Small intestine (tissue), 7 donors: ENCODE measurements at regions not wholly inside any gene's neighbourhood (a gene's known extent, or its start where the extent isn't known, plus 50 kb on each side); places are given as distances from the start of the nearest gene placed in this dataset.

ENCODE experiments used
- DNase-seq, 2 donors: peaks; one replicate each; pipeline versions ENCODE4 v3.0.0 to v3.0.0-alpha.2; 2013
- FAIRE-seq: peaks from 2 replicates; lab custom pipeline; 2012; peaks lifted over from hg19 to GRCh38; lab: Jason Lieb, UNC
- H3K27ac ChIP-seq, 3 donors: one replicate each; pipeline ENCODE4 v1.5.1; 2013; ENCODE audit warnings: low read length in 2 of 3, mild to moderate bottlenecking in 2 of 3, control low read depth in 1 of 3, inconsistent platforms in 1 of 3, low read depth in 1 of 3, moderate library complexity in 1 of 3
- H3K27me3 ChIP-seq, 3 donors: one replicate each; pipeline ENCODE4 v1.6.1; 2013; ENCODE audit warnings: low read length in 3 of 3, inconsistent platforms in 1 of 3; ENCODE audit not compliant: control insufficient read depth in 3 of 3, insufficient read depth in 3 of 3
- H3K36me3 ChIP-seq, 3 donors: one replicate each; pipeline ENCODE4 v1.6.1; 2013; ENCODE audit warnings: low read length in 3 of 3, inconsistent platforms in 1 of 3, low read depth in 1 of 3, mild to moderate bottlenecking in 1 of 3, moderate library complexity in 1 of 3; ENCODE audit not compliant: control insufficient read depth in 3 of 3, insufficient read depth in 2 of 3
- H3K4me1 ChIP-seq, 3 donors: one replicate each; pipeline ENCODE4 v1.6.1; 2013; ENCODE audit warnings: low read length in 2 of 3, inconsistent platforms in 1 of 3, low read depth in 1 of 3, mild to moderate bottlenecking in 1 of 3, moderate library complexity in 1 of 3; ENCODE audit not compliant: control insufficient read depth in 3 of 3, insufficient read depth in 2 of 3
- H3K4me3 ChIP-seq, 3 donors: one replicate each; pipeline ENCODE4 v1.5.1; 2013; ENCODE audit warnings: low read length in 3 of 3, control low read depth in 1 of 3, inconsistent platforms in 1 of 3, low read depth in 1 of 3, mild to moderate bottlenecking in 1 of 3, moderate library complexity in 1 of 3
- H3K9me3 ChIP-seq, 2 donors: one replicate each; pipeline ENCODE4 v1.6.1; 2013; ENCODE audit warnings: low read depth in 1 of 2, low read length in 1 of 2; ENCODE audit not compliant: control insufficient read depth in 2 of 2, insufficient read depth in 1 of 2
- WGBS, 3 donors: extraction: QIAGEN DNeasy Blood & Tissue Kit; methylation state at CpG; one replicate each; pipeline ENCODE4 v1.1.7; 2013; 5-methylcytosine and 5-hydroxymethylcytosine counted together
- donor health status: healthy with polysubstance abuse.
- donor health status: control.
- donor health status: control.
- donor health status: Bipolar disorder and iron deficiency.
- donor health status: healthy.

DNA sequence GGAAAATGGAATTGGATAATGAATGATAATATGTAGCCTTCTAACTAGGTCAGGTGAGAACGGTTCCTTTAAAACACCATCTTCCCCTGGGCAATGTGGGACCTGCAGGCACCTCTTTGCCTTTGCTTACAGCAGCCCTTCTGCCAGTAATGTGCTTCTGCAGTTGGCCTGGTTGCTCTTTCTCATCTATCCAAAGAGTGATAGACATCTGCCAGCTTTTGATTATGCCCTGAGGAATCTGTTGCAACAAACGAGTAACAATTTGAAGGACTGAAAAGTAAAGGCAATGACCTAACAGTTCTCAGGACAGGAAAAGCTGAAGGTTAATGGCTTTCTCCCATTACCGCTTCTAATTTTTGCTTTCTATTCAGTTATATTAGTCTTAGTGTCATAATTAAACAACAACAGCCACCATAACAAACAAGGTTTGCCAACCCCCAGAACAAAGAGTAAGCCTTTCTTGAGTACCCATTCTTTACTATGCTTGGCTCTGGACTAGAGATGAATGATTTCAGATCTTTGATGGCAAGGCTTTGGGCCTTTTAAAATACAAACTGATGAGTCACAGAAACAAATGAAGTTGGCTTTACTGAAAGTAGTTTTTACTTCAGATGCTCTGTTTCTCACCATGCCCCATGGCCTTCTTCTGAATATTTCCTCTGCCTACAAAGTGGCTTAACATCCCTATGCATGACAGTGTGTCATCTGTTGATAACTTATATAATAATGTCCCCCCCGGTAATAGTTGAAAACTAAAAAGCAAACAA, 76.1 kb upstream of the KRR1 start:
- H3K4me1 ChIP-seq = peaks cover 0 to 4% (median 0%) of the 10 kb centered on the region in 3 donors
- 80 to 93% (median 85%) methylated on average over 4 of the region's 4 CpGs for WGBS, 3 donors
- H3K4me3 ChIP-seq = no peak overlapping the region
- no peaks in the 10 kb centered on the region for H3K9me3 ChIP-seq
- DNase-seq = no peak
- FAIRE-seq = no peak
- no peak overlapping the region for H3K27ac ChIP-seq
- H3K36me3 ChIP-seq = no peaks in the 10 kb centered on the region
- no peaks in the 10 kb centered on the region for H3K27me3 ChIP-seq

DNA sequence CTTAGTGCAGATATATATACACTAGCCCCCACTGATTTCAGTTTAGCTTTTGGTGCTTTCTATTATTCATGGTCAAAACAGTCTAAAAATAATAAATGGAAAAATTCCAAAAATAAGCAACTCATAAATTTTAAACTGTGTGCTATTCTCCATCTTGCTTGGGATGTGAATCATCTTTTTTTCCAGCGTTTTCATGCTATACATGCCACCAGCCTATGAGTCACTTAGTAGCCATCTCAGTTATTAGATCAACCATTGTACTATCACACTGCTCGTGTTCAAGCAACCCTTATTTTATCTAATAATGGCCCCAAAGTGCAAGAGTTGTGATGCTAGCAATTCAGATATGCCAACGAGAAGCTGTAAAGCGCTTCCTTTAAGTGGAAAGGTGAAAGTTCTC, 73.9 kb upstream of the KRR1 start:
- DNase-seq (peak in 1 of 2 donors; percentile 50), FAIRE-seq (no peak)
- Histone ChIP-seq H3K9me3 (no peaks in the 10 kb centered on the region), H3K27ac (no peak overlapping the region), H3K4me1 (peaks cover 0 to 4% (median 0%) of the 10 kb centered on the region in 3 donors), H3K4me3 (no peak overlapping the region), H3K36me3 (no peaks in the 10 kb centered on the region), H3K27me3 (no peaks in the 10 kb centered on the region)
- WGBS, 3 donors = 33 to 63% (median 53%) methylated on average over 4 of the region's 4 CpGs

DNA sequence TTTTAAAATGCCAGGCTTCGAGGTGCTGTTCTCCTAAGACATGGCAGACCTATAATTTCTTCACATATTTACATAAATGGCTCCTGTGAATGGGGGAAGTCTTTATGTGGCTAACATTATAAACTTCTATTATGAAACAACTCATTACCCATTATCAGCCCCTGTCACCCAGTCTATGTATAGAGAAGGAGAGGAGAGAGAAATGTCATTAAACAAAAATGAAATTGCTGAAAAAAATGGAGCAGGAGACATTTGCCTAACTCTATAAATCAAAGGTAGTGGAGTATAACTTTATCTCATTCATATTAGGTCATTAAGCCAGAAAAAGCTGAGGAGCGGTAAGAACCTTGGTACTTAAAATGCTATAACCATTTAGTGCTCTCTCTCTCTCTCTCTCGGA, 71.9 kb upstream of the KRR1 start:
- H3K9me3 ChIP-seq = no peaks in the 10 kb centered on the region
- FAIRE-seq (no peak), DNase-seq (no peak)
- H3K36me3 ChIP-seq = no peaks in the 10 kb centered on the region
- WGBS, 3 donors = 50 to 73% (median 68%) methylated on average over 3 of the region's 3 CpGs
- no peak overlapping the region for H3K27ac ChIP-seq
- no peak overlapping the region for H3K4me3 ChIP-seq
- peaks cover 0 to 4% (median 0%) of the 10 kb centered on the region in 3 donors for H3K4me1 ChIP-seq
- no peaks in the 10 kb centered on the region for H3K27me3 ChIP-seq

DNA sequence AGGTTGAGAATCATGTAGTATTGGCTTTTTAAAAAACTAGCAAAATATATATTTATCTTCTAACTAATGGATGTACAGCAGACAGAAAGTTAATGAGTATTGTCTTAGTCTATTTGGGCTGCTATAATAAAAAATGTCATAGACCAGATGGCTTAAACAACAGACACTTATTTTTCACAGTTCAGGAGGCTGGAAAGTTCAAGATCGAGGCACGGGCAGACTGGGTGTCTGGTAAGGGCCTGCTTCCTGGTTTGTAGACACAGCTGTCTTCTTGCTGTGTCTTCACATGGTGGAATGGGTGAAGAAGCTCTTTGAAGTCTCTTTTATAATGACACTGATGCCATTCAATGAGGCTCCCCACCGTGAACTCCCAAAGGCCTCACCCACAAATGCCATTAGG, 70.1 kb upstream of the KRR1 start:
- no peaks in the 10 kb centered on the region for H3K9me3 ChIP-seq
- 83 to 91% (median 87%) methylated on average over 3 of the region's 3 CpGs for WGBS, 3 donors
- H3K27ac ChIP-seq = no peak overlapping the region
- FAIRE-seq (no peak), DNase-seq (no peak)
- no peaks in the 10 kb centered on the region for H3K36me3 ChIP-seq
- no peaks in the 10 kb centered on the region for H3K27me3 ChIP-seq
- no peak overlapping the region for H3K4me3 ChIP-seq
- peaks cover 0 to 4% (median 0%) of the 10 kb centered on the region in 3 donors for H3K4me1 ChIP-seq

DNA sequence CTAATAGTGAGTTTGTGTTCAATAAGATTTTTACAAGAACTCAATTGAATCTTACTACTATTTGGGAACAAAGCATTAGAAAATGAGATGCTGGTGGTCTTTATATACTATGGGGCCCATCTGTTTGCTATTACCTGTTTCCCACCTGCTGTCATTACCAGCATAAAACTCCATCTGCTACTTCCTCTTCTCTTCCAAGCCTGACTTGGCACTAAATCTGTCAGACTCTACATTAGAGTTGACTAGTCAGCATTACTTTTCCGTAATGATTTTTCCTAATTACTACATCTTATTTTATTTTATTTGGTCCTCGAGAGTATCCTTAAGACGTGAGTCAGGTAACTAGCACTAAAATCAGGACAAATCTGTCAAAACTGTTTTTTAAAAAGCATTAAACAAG, 68.1 kb upstream of the KRR1 start:
- H3K27ac ChIP-seq = no peak overlapping the region
- no peak for DNase-seq
- H3K9me3 ChIP-seq = no peaks in the 10 kb centered on the region
- H3K27me3 ChIP-seq = no peaks in the 10 kb centered on the region
- no peak for FAIRE-seq
- no peaks in the 10 kb centered on the region for H3K4me1 ChIP-seq
- H3K4me3 ChIP-seq = no peak overlapping the region
- WGBS, 3 donors = 81 to 90% (median 82%) methylated on average over 3 of the region's 3 CpGs
- no peaks in the 10 kb centered on the region for H3K36me3 ChIP-seq

DNA sequence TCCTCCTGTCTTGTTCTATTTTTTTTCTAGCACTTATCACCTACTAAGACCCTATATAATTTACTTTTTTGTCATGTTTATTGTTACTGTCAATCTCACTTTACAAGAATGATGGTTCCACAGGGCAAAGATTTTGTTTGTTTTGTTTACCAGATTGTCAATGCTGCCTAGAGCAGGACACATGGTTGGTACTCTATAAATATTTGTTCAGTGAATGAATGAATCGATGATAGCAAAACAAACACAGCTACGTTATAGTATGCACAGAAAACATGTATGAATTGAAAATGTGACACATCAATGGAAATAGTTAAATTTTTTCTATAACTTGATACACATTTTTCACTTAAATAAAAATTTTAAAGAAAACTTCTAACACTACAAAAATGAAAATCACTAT, 67.1 kb upstream of the KRR1 start:
- WGBS, 3 donors = 70 to 74% (median 73%) methylated on average over 2 of the region's 2 CpGs
- no peak overlapping the region for H3K27ac ChIP-seq
- peak; percentile 39 for FAIRE-seq

DNA sequence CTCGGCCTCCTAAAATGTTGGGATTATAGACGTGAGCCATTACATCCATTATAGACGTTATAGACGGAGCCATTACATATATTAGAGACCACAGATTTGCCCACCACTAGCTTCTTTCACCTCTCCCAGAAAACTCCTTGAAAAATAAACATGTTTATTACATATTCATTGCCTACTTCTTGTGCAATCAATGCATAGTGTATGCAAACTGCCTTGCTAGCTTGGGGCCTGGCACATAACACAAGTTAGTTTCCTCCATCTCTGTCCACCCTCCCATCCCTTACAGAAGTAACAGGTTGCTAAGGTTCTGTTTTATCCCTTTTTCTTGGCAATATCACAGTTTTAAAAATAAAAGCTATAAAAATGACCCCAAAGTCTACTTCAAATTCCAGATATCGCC, 66.4 kb upstream of the KRR1 start:
- FAIRE-seq = no peak
- no peaks in the 10 kb centered on the region for H3K27me3 ChIP-seq
- WGBS, 3 donors = 92 to 97% (median 95%) methylated on average over 5 of the region's 5 CpGs

More for the DNA sequence above, 67.1 kb upstream of the KRR1 start:
- H3K4me3 ChIP-seq = no peak overlapping the region
- no peaks in the 10 kb centered on the region for H3K4me1 ChIP-seq
- H3K36me3 ChIP-seq = no peaks in the 10 kb centered on the region
- DNase-seq = no peak
- H3K9me3 ChIP-seq = no peaks in the 10 kb centered on the region
- H3K27me3 ChIP-seq = no peaks in the 10 kb centered on the region

DNA sequence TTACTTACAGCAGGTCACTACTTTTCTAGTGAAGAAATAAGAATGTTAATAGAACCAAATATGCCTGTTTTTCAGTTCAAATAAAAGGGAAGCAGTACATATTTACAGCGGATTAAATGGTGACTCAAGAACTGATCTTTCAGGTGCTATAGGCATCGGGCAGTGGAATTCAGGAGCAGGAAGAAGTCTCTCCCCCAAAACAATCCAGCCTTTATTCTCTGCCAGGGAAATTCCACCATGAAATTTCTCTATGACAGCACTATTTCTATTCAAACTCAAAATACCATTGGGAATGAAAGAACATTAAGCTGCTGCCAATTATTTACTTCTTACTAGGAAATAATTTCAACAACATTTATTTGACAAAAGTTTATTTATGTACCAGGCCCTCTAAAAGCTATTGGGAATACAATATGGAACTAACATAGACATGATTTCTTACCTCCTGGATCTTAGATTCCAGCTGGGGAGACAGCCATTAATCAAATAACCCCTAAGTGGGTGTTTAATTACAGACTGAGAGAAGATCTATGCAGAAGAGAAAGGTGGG, 60.3 kb upstream of the KRR1 start:
- no peak for FAIRE-seq
- WGBS, 3 donors = 54 to 71% (median 57%) methylated on average over 2 of the region's 2 CpGs
- no peaks in the 10 kb centered on the region for H3K27me3 ChIP-seq

More for the DNA sequence above, 66.4 kb upstream of the KRR1 start:
- no peak overlapping the region for H3K4me3 ChIP-seq
- H3K4me1 ChIP-seq = no peaks in the 10 kb centered on the region
- no peaks in the 10 kb centered on the region for H3K9me3 ChIP-seq
- H3K36me3 ChIP-seq = no peaks in the 10 kb centered on the region
- H3K27ac ChIP-seq = no peak overlapping the region
- no peak for DNase-seq

More for the DNA sequence above, 60.3 kb upstream of the KRR1 start:
- DNase-seq = no peak
- no peak overlapping the region for H3K4me3 ChIP-seq
- no peaks in the 10 kb centered on the region for H3K4me1 ChIP-seq
- no peaks in the 10 kb centered on the region for H3K36me3 ChIP-seq
- no peak overlapping the region for H3K27ac ChIP-seq
- no peaks in the 10 kb centered on the region for H3K9me3 ChIP-seq
